ENCODE measurements at regions not wholly inside any gene's neighbourhood (a gene's known extent, or its start where the extent isn't known, plus 50 kb on each side); places are given as distances from the start of the nearest gene placed in this dataset.

DNA sequence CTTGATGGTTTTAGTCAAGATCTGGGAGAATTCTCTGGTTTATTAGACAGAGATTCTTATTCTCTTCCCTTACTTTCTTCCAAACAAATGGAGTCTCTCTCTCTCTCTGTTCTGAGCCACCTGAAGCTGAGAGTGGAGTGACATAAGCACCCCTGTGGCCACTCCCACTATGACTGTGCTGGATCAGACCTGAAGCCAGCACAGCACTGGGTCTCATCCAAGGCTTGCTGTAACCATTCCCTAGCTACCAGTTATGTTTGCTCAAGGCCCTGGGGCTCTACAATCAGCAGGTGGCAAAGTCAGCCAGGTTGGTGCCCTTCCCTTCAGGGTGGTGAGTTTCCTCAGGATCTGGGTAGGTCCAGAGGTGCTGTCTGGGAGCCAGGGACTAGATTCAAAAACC, 568.5 kb downstream of the AACS start:
- Mint-ChIP-seq H3K27ac (peak overlapping the region; percentile 64), H3K9me3 (no peaks in the 10 kb centered on the region), H3K36me3 (ENCODE audit: low read depth) (no peaks in the 10 kb centered on the region), H3K27me3 (ENCODE audit: insufficient read depth, low read depth, poor library complexity) (peaks cover 2% of the 10 kb centered on the region), H3K4me3 (no peak overlapping the region), H3K4me1 (peaks cover 15% of the 10 kb centered on the region; the same call in 2 of the 3 replicates)
- ATAC-seq: peak; percentile 41; the same call in 2 of the 3 replicates
- Histone ChIP-seq H3K4me3 (no peak overlapping the region), H3F3A (replicated peaks; ENCODE audit: low read depth) (no peaks in the 10 kb centered on the region), H3K36me3 (ENCODE audit: insufficient read depth) (no peaks in the 10 kb centered on the region), H3K27ac (ENCODE audit: low read depth) (no peak overlapping the region), H4K20me1 (replicated peaks; ENCODE audit: insufficient read depth) (0 out of 2 replicates have a peak, but pooled peaks cover 4% of the 10 kb centered on the region), H3K79me2 (replicated peaks; ENCODE audit: insufficient read depth) (no peaks in the 10 kb centered on the region), H3K4me1 (ENCODE audit: insufficient read depth) (no peaks in the 10 kb centered on the region), H3K27me3 (ENCODE audit: insufficient read depth) (no peaks in the 10 kb centered on the region), H3K9me2 (ENCODE audit: insufficient read depth) (peaks cover 6% of the 10 kb centered on the region; the same call in 1 of the 2 replicates), H3K4me2 (no peak overlapping the region), H2AFZ (no peak overlapping the region)
- DNase-seq (ENCODE audit: low spot score): no peak
- TF ChIP-seq, protein P1, sequence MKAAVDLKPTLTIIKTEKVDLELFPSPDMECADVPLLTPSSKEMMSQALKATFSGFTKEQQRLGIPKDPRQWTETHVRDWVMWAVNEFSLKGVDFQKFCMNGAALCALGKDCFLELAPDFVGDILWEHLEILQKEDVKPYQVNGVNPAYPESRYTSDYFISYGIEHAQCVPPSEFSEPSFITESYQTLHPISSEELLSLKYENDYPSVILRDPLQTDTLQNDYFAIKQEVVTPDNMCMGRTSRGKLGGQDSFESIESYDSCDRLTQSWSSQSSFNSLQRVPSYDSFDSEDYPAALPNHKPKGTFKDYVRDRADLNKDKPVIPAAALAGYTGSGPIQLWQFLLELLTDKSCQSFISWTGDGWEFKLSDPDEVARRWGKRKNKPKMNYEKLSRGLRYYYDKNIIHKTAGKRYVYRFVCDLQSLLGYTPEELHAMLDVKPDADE (IDR thresholded peaks at IDR 0.05): no peak
- TF ChIP-seq STAT1 (IDR thresholded peaks at IDR 0.05; ENCODE audit: unreplicated experiment) (no peak), CREB1 (CRISPR knock-in tag; IDR thresholded peaks at IDR 0.05; ENCODE audit: low read depth) (no peak), EZH2phosphoT487 (IDR thresholded peaks at IDR 0.05; ENCODE audit: unreplicated experiment) (no peak), EZH2 (IDR thresholded peaks at IDR 0.05; ENCODE audit: low read depth, unreplicated experiment) (no peak), POLR2AphosphoS5 (IDR thresholded peaks at IDR 0.05; ENCODE audit: low read depth) (no peak), ZNF331 (CRISPR knock-in tag; IDR thresholded peaks at IDR 0.05; ENCODE audit: low read depth) (no peak), NANOG (IDR thresholded peaks at IDR 0.05; ENCODE audit: borderline replicate concordance) (no peak), ZNF114 (CRISPR knock-in tag; IDR thresholded peaks at IDR 0.05) (no peak), JUNB (IDR thresholded peaks at IDR 0.05; ENCODE audit: unreplicated experiment) (no peak)
- TF ChIP-seq, protein P2, sequence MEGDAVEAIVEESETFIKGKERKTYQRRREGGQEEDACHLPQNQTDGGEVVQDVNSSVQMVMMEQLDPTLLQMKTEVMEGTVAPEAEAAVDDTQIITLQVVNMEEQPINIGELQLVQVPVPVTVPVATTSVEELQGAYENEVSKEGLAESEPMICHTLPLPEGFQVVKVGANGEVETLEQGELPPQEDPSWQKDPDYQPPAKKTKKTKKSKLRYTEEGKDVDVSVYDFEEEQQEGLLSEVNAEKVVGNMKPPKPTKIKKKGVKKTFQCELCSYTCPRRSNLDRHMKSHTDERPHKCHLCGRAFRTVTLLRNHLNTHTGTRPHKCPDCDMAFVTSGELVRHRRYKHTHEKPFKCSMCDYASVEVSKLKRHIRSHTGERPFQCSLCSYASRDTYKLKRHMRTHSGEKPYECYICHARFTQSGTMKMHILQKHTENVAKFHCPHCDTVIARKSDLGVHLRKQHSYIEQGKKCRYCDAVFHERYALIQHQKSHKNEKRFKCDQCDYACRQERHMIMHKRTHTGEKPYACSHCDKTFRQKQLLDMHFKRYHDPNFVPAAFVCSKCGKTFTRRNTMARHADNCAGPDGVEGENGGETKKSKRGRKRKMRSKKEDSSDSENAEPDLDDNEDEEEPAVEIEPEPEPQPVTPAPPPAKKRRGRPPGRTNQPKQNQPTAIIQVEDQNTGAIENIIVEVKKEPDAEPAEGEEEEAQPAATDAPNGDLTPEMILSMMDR (conservative IDR thresholded peaks at IDR 0.05; ENCODE audit: low read depth in 2 of 2): no peak
- TF ChIP-seq, protein P3, sequence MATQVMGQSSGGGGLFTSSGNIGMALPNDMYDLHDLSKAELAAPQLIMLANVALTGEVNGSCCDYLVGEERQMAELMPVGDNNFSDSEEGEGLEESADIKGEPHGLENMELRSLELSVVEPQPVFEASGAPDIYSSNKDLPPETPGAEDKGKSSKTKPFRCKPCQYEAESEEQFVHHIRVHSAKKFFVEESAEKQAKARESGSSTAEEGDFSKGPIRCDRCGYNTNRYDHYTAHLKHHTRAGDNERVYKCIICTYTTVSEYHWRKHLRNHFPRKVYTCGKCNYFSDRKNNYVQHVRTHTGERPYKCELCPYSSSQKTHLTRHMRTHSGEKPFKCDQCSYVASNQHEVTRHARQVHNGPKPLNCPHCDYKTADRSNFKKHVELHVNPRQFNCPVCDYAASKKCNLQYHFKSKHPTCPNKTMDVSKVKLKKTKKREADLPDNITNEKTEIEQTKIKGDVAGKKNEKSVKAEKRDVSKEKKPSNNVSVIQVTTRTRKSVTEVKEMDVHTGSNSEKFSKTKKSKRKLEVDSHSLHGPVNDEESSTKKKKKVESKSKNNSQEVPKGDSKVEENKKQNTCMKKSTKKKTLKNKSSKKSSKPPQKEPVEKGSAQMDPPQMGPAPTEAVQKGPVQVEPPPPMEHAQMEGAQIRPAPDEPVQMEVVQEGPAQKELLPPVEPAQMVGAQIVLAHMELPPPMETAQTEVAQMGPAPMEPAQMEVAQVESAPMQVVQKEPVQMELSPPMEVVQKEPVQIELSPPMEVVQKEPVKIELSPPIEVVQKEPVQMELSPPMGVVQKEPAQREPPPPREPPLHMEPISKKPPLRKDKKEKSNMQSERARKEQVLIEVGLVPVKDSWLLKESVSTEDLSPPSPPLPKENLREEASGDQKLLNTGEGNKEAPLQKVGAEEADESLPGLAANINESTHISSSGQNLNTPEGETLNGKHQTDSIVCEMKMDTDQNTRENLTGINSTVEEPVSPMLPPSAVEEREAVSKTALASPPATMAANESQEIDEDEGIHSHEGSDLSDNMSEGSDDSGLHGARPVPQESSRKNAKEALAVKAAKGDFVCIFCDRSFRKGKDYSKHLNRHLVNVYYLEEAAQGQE (IDR thresholded peaks at IDR 0.05; ENCODE audit: unreplicated experiment): no peak
- TF ChIP-seq, protein P4, sequence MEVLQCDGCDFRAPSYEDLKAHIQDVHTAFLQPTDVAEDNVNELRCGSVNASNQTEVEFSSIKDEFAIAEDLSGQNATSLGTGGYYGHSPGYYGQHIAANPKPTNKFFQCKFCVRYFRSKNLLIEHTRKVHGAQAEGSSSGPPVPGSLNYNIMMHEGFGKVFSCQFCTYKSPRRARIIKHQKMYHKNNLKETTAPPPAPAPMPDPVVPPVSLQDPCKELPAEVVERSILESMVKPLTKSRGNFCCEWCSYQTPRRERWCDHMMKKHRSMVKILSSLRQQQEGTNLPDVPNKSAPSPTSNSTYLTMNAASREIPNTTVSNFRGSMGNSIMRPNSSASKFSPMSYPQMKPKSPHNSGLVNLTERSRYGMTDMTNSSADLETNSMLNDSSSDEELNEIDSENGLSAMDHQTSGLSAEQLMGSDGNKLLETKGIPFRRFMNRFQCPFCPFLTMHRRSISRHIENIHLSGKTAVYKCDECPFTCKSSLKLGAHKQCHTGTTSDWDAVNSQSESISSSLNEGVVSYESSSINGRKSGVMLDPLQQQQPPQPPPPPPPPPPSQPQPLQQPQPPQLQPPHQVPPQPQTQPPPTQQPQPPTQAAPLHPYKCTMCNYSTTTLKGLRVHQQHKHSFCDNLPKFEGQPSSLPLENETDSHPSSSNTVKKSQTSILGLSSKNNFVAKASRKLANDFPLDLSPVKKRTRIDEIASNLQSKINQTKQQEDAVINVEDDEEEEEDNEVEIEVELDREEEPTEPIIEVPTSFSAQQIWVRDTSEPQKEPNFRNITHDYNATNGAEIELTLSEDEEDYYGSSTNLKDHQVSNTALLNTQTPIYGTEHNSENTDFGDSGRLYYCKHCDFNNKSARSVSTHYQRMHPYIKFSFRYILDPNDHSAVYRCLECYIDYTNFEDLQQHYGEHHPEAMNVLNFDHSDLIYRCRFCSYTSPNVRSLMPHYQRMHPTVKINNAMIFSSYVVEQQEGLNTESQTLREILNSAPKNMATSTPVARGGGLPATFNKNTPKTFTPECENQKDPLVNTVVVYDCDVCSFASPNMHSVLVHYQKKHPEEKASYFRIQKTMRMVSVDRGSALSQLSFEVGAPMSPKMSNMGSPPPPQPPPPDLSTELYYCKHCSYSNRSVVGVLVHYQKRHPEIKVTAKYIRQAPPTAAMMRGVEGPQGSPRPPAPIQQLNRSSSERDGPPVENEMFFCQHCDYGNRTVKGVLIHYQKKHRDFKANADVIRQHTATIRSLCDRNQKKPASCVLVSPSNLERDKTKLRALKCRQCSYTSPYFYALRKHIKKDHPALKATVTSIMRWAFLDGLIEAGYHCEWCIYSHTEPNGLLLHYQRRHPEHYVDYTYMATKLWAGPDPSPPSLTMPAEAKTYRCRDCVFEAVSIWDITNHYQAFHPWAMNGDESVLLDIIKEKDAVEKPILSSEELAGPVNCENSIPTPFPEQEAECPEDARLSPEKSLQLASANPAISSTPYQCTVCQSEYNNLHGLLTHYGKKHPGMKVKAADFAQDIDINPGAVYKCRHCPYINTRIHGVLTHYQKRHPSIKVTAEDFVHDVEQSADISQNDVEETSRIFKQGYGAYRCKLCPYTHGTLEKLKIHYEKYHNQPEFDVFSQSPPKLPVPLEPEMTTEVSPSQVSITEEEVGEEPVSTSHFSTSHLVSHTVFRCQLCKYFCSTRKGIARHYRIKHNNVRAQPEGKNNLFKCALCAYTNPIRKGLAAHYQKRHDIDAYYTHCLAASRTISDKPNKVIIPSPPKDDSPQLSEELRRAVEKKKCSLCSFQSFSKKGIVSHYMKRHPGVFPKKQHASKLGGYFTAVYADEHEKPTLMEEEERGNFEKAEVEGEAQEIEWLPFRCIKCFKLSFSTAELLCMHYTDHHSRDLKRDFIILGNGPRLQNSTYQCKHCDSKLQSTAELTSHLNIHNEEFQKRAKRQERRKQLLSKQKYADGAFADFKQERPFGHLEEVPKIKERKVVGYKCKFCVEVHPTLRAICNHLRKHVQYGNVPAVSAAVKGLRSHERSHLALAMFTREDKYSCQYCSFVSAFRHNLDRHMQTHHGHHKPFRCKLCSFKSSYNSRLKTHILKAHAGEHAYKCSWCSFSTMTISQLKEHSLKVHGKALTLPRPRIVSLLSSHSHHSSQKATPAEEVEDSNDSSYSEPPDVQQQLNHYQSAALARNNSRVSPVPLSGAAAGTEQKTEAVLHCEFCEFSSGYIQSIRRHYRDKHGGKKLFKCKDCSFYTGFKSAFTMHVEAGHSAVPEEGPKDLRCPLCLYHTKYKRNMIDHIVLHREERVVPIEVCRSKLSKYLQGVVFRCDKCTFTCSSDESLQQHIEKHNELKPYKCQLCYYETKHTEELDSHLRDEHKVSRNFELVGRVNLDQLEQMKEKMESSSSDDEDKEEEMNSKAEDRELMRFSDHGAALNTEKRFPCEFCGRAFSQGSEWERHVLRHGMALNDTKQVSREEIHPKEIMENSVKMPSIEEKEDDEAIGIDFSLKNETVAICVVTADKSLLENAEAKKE (CRISPR knock-in tag; IDR thresholded peaks at IDR 0.05): no peak
